Urothelium cell line (cell line): ENCODE measurements at regions not wholly inside any gene's neighbourhood (a gene's known extent, or its start where the extent isn't known, plus 50 kb on each side); places are given as distances from the start of the nearest gene placed in this dataset.

Experiments used
- DNase-seq: peaks from one replicate; pipeline ENCODE4 v3.0.0; 2011; ENCODE audit warnings: low spot score, mixed read lengths
- FAIRE-seq: peaks from 2 replicates; lab custom pipeline; 2011; peaks lifted over from hg19 to GRCh38; lab: Jason Lieb, UNC

DNA sequence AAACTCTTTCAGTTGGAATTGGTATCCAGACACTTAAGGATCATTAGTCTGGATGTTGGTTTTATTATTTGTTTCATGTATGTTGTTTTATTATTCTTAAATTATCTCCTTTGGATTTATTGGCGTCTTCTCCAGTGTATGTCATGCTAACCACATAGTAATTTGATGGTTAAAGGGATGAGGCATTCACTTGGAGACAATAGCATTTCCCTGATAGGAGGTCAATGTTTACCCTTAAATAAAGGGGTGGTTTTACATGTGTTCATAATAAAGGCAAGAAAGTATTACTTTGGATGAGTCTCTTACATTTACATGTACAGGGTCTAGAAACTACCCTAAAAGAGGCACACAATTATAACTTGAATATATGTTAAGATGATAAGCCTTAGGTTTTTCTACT is 51.2 kb upstream of the RNF144B start:
- DNase-seq (no peak), FAIRE-seq (no peak)

DNA sequence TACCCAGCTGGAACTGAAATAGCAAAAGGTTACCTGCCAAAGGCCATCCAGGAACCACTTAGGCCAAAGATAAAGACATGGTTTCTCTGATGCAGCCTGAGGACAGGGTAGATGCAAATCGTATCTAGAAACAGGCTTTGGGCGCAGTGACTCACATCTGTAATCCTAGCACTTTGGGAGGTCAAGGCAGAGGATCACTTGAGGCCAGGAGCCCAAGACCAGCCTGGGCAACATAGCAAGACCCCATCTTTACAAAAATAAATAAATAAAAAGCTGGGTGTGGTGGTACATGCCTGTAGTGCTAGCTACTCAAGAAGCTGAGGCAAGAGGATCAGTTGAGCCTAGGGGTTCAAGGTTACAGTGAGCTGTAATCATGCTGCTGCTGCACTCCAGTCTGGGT is 52.9 kb upstream of the RNF144B start:
- no peak for FAIRE-seq

GRCh38 chr6:18330548-18331081 is 56.5 kb upstream of the RNF144B start:
- no peak for FAIRE-seq
- no peak for DNase-seq

More for the DNA sequence above, 52.9 kb upstream of the RNF144B start:
- no peak for DNase-seq

DNA sequence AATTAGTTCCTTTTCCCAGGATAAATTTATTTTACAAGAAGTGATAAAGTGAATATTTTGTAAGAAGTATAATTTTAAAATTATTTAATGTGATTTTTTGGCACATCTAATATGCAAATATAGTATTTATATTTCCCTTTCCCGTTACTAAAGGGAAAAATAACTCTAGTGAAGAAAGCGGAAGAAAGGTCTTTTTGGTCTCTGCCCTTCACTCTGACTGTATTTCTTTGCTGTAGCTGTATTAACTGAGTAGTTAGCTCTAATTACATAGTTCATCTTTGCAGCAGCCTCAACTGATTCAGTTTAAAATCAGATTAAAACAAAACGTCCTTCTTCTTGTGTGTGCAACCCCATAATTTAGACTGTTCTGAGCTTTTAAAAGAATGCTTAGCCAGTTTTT is 57.4 kb upstream of the RNF144B start:
- FAIRE-seq: no peak
- no peak for DNase-seq

DNA sequence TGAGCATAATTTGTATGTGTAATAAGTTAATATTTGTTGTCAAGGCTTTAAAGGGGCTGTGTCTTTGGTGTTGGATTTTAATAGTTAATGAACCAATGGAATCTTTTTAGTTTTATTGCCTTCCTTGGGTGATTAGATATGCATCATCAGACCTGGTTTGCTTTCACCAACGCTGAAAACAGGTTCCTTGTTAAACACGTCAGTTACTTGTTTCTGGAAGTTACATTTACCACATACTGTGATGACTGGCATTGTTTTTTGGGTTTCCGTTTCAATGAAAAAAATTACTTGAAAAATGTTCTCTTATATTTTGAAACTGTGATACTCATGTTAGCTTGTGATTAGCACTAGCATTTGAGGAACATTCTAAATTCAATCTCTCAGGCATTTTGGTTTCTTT is 58.6 kb upstream of the RNF144B start:
- FAIRE-seq (no peak), DNase-seq (no peak)

GRCh38 chr6:18328070-18328469 is 59.1 kb upstream of the RNF144B start:
- FAIRE-seq (no peak), DNase-seq (no peak)

GRCh38 chr6:18327626-18328025 is 59.5 kb upstream of the RNF144B start:
- FAIRE-seq (no peak), DNase-seq (no peak)

DNA sequence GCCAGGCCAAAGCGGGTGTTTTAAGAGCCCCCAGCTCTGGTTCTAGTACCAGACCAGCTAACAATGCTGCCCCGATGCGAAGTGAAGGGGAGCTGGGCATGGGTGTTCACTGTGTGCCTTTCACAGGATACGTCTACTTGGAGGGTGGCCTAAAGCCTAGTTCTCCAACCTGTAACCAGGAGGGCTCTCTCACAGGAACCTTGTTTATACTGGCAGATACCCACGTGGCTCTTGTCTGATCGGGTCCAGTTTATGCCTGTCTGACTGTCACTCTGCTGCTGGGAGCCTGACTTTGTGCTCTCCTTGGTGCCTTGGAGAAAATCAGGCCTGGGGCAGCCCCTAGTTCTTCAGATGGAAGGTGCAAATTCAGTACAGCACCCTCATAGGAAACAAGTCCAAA is 60.2 kb upstream of the RNF144B start:
- no peak for DNase-seq
- no peak for FAIRE-seq

DNA sequence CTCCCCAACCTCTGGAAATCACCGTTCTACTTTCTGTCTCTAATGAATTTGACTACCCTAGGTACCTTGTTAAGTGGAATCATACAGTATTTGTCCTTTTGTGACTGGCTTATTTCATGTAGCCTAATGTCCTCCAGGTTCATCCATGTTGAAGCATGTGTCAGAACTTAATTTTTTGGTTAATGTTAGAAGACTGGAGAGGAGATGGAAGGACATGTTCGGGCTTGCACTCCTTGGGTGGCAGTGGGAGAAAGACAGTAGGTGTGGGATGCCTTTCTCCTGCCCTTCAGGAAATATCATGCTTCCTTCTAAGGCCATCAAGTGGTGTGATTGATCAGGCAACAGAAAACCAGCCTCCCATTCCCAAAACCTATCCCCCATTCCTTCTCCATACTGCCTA is 61.1 kb upstream of the RNF144B start:
- no peak for DNase-seq
- no peak for FAIRE-seq

DNA sequence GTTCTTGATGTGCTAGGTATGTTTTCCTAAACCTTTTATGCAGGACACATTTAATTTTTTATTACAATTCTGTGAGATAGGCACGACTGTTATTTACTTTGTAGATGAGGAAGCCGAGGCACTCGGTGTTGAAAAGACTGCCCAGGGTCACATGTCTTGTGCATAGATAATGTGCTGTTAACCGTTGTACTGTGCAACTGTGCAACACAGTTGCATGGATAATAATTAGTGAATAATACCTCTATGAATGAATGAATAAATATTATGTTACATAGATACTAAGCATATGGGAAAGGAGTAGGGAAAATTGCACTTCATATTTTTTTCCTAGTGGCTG is 60.3 kb upstream of the DEK start:
- DNase-seq (no peak), FAIRE-seq (no peak)

DNA sequence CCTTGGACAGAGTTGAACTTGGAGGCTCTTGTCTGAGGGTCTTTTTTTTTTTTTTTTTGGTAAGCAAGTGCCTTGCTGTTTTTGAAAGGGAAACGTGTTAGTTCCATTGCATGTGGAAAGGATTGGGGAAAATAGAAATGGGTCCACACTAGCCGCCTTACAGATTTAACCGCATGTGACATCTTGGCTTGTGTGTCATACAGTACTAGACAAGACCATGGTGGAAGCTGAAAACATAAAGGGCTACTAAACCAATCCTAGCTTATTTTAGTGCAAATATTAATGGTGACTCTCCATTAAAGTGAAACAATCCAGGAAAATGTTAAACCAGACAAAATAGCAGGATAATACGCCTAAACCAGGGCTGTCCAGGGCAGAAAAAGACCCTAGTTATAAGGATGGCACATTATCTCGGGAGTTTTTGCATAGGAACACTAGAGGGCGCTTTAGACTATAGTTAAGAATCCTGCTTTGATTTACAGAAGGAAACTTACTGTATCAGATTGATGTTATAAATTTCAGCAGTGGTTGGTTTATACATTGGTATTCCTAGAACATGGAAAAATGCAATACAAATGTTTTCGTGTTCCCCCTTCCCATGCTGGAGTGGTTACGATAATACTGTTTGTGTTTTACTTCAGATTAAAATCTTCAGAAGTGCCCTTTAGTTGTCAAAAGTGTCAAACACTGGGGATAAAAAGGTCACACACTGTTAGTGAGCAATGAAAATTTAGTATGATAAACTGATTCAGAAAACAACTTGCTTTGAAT is 59.8 kb upstream of the DEK start:
- DNase-seq (peak; percentile 44), FAIRE-seq (no peak)

DNA sequence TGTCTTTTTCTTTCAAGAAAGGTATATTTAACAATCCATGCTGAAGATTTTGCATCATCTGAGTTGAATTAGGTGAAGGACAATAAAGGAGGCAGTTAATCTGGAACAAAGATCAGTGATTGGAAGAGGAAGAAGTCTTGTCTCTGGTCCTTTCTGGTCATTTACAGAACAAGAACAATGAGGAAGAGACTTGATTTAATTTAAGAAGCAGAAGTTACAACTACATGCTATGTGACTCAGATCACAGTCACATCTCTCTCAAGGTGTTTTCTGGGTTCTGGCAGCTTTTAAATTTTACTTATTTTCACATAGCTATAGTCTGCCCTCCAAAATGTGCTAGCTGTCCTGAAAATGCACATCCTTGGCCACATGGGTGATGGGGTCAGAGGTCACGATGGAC is 53.5 kb upstream of the DEK start:
- no peak for DNase-seq
- FAIRE-seq: no peak

DNA sequence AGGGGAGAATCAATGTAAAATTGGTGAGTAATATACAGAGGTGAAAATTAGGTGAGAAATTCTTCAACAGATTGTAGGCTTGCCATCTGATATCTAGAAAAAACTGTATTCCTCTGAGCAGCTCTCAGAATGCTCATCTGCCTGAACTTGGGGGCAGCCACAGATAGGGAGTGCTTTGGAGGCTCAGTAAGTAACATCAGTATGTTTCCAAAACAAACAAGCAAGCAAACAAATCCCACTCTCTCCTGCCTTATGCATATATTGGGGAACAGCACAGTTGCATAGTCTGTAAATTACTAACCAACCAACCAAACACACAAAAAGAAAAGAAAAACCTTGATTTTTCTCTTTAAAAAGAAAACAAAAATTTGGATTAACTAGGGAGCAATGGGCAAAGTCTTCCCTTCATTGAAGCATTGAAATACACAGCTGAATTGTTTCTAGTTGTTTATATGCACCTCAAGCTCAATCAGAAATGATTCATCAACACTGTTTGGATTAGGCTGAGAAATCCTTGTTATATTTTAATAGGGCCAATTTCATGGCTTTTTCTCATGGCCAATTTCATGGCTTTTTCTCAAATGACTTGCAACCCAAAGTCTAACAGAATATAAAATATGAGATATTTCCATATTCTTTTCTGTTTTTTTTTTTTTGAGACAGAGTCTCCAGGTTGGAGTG is 50.1 kb upstream of the DEK start:
- FAIRE-seq (no peak), DNase-seq (no peak)
